ENCODE measurements at regions not wholly inside any gene's neighbourhood (a gene's known extent, or its start where the extent isn't known, plus 50 kb on each side); places are given as distances from the start of the nearest gene placed in this dataset.

DNA sequence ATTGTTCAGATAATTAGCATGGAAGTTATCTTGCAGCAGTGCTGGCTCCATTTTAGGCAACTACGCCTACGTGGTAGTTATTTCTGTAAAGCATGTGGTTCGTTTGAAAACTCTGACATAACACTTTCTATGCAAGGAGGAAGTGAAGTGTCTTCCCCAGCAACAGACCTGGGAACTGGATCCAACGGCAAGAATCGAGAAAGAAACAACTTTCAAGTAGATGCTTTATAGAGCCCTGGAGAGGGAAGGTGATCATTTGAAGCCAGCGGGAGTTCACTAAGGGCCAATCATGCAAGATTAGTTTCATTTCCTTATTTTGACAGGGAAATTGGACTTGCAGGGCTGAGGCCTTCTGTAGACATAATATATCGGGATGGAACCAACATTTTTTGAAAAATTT, 218.3 kb downstream of the ACKR3 start:
- TF ChIP-seq, protein P1, sequence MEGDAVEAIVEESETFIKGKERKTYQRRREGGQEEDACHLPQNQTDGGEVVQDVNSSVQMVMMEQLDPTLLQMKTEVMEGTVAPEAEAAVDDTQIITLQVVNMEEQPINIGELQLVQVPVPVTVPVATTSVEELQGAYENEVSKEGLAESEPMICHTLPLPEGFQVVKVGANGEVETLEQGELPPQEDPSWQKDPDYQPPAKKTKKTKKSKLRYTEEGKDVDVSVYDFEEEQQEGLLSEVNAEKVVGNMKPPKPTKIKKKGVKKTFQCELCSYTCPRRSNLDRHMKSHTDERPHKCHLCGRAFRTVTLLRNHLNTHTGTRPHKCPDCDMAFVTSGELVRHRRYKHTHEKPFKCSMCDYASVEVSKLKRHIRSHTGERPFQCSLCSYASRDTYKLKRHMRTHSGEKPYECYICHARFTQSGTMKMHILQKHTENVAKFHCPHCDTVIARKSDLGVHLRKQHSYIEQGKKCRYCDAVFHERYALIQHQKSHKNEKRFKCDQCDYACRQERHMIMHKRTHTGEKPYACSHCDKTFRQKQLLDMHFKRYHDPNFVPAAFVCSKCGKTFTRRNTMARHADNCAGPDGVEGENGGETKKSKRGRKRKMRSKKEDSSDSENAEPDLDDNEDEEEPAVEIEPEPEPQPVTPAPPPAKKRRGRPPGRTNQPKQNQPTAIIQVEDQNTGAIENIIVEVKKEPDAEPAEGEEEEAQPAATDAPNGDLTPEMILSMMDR (IDR thresholded peaks at IDR 0.05) = no peak
- no peak for TF ChIP-seq POLR2AphosphoS5 (IDR thresholded peaks at IDR 0.05)
- TF ChIP-seq POLR2A (IDR thresholded peaks at IDR 0.05) = no peak
- no peak for TF ChIP-seq EP300 (IDR thresholded peaks at IDR 0.05)
